Posterior cingulate gyrus (tissue), 11 donors: ENCODE measurements at regions not wholly inside any gene's neighbourhood (a gene's known extent, or its start where the extent isn't known, plus 50 kb on each side); places are given as distances from the start of the nearest gene placed in this dataset.
"Not testable (repeated sequence)": the region's sequence is repeated elsewhere in the genome, so short reads cannot be mapped to it uniquely, and the experiment has no call there.

ENCODE experiments used
- DNase-seq, 10 donors: peaks; one replicate each; pipeline versions ENCODE4 v3.0.0 to v3.0.0-alpha.2; 2020 to 2021; ENCODE audit warnings: mixed read lengths in 3 of 10
- intact Hi-C: fragments of 100-400 bp; cut with DNase I; formaldehyde crosslinking; loops from one replicate; pipeline ENCODE4 v1.15.1; 2023

GRCh38 chr1:113185463-113186104, 112.6 kb downstream of the LRIG2 start:
- no peak for DNase-seq
- intact Hi-C loops = no loop called here

- no peak for DNase-seq
- intact Hi-C loops = no loop called here
Measured at GRCh38 chr1:113190078-113190477, 117.1 kb downstream of the LRIG2 start.

GRCh38 chr1:113190930-113191329, 117.9 kb downstream of the LRIG2 start:
- no peak for DNase-seq
- intact Hi-C loops = no loop called here

- no peak for DNase-seq
- intact Hi-C loops = no loop called here
Measured at GRCh38 chr1:113191579-113192076, 118.6 kb downstream of the LRIG2 start.

- intact Hi-C loops = no loop called here
Measured at GRCh38 chr1:113192242-113192641, 119.2 kb downstream of the LRIG2 start.

GRCh38 chr1:113192980-113193379, 120.0 kb downstream of the LRIG2 start:
- intact Hi-C loops = no loop called here
- no peak for DNase-seq

More at GRCh38 chr1:113192242-113192641, 119.2 kb downstream of the LRIG2 start:
- no peak for DNase-seq

GRCh38 chr1:113194846-113195830, 122.1 kb downstream of the LRIG2 start:
- no peak for DNase-seq
- intact Hi-C loops = no loop called here

- no peak for DNase-seq
Measured at GRCh38 chr1:113197719-113198330, 124.8 kb downstream of the LRIG2 start.

GRCh38 chr1:113198806-113199205, 125.8 kb downstream of the LRIG2 start:
- intact Hi-C loops = no loop called here
- no peak for DNase-seq

More at GRCh38 chr1:113197719-113198330, 124.8 kb downstream of the LRIG2 start:
- intact Hi-C loops = no loop called here

- intact Hi-C loops = no loop called here
- DNase-seq = no peak
Measured at GRCh38 chr1:113199760-113200455, 126.9 kb downstream of the LRIG2 start.

- intact Hi-C loops = no loop called here
- DNase-seq = no peak
Measured at GRCh38 chr1:113201560-113201959, 128.6 kb downstream of the LRIG2 start.

GRCh38 chr1:113205980-113206766, 133.2 kb downstream of the LRIG2 start:
- no peak for DNase-seq
- intact Hi-C loops = no loop called here

- DNase-seq = no peak
- intact Hi-C loops = no loop called here
Measured at GRCh38 chr1:113207019-113207418, 134.0 kb downstream of the LRIG2 start.

GRCh38 chr1:113207457-113207856, 134.5 kb downstream of the LRIG2 start:
- intact Hi-C loops = no loop called here
- DNase-seq = no peak

GRCh38 chr1:113208425-113208824, 135.4 kb downstream of the LRIG2 start:
- DNase-seq, intact Hi-C loops: not testable (repeated sequence)

GRCh38 chr1:113210248-113210647, 137.2 kb downstream of the LRIG2 start:
- intact Hi-C loops = no loop called here
- no peak for DNase-seq

- intact Hi-C loops = no loop called here
- no peak for DNase-seq
Measured at GRCh38 chr1:113211467-113211866, 138.5 kb downstream of the LRIG2 start.

GRCh38 chr1:113215015-113215414, 142.0 kb downstream of the LRIG2 start:
- intact Hi-C loops = no loop called here
- no peak for DNase-seq

GRCh38 chr1:113216664-113217063, 143.7 kb downstream of the LRIG2 start:
- intact Hi-C loops = no loop called here
- DNase-seq = no peak
